HG02763 (cell line): ENCODE measurements at regions not wholly inside any gene's neighbourhood (a gene's known extent, or its start where the extent isn't known, plus 50 kb on each side); places are given as distances from the start of the nearest gene placed in this dataset.
"Not testable (repeated sequence)": the region's sequence is repeated elsewhere in the genome, so short reads cannot be mapped to it uniquely, and the experiment has no call there.

Experiments
- ATAC-seq: cut with Tn5 transposase; IDR thresholded peaks from one replicate; pipeline ENCODE4 v1.9.1; 2021; ENCODE audit warnings: mild to moderate bottlenecking, moderate library complexity; ENCODE audit not compliant: unreplicated experiment

DNA sequence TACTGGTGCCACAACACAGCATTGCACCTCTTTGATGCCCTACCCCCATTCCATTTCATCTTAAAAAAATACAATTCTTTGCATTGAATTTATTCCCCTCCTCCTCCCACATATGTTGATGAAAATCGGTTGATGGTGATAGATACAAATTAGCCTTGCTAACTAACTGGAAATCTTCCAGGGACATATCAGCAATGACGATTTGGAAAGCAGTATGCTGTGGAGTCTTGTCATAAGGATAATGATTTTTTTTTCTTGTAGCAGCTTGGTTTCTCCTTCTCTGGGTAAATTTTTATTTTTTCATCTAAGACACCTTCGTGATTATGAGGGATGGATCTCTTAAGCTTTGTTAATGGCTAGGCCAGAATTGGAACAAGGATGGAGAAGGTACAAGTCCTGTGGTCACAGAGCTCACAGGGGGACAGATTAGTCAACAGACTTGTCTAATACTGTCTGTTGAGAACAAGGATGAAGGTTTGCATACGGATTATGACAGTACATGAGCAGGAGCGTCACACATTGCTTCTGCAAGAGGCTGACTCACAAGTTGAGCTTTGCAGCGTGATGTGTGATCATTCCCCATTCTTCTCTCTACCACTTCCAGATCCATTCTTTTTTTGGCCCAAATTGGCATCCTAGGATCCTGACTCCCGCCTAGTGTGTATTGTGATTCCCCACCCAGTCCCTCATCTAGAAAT, 233.1 kb upstream of the FERMT1 start:
- ATAC-seq, result no peak

DNA sequence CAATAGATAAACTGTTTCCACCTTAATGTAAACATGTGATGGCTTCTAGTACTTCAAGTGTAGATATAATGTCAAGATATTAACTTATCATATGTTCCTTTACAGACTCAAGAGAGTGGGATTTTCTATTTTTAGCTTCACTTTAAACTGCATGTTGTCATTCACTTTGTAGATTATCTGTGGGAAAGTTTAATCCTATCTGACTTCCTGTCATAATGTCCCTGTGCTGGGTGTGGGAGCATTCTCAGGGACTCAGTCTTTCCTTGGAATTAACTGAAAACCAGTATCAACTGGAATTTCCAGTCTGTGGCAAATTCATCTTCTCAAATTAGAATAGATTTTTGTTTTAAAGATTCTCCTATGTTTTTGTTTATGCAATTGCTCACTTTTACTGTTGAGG, 226.1 kb upstream of the FERMT1 start:
- ATAC-seq, result no peak

DNA sequence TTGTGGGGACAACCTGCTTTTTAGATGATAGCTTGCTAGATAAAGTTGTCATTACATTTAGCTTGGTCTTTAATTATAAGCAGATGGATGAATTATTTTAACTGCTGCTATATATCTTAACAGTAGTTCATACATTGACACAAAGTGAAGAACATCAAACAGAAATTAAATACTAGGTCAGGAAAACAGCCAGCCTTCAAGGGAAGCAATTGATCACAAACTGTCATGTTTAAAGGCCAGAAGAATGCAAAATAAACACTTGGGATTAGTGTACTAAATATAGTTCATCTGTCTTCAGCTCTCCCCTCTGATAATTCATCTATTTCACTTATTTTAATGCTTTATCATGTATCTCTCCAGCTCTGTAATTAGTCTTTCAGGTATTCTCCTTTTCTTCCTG, 225.1 kb upstream of the FERMT1 start:
- no peak for ATAC-seq

DNA sequence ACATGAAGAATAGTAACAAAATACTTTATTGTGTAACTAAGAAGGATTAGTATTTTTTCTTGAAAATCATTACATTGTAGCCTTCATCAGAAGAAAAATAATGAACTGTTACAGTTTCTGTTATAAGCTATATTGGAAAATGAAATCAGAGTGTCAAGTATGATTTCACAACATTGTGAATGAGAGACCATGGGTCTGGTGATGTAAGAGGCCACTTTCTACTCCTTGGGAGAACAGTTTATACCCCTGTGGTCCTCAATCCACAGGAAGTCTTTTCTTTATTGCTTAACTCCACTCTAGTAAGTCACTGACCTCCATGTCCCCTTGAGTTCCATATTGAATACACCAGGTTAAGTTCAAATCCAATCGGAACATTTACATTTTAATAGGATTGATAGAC, 218.7 kb upstream of the FERMT1 start:
- ATAC-seq, result no peak

DNA sequence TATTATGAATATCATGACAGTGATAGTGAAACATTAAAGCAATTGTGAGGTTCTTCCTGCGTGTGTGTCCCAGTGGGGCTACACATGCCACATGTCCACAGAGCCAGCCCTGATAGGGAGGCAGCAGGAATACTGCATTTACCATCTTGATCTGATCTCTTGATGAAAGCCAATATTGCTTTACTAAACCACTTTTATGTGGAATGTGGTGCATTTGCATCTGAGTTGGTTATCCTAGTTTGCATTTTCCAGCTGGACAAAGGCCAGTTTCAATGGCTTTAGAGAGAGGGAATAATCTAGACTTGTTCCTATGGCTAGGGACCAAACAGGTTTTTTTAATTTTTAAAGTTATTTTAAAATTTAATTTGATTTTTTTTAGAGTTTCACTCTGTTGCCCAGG, 216.3 kb upstream of the FERMT1 start:
- no peak for ATAC-seq

DNA sequence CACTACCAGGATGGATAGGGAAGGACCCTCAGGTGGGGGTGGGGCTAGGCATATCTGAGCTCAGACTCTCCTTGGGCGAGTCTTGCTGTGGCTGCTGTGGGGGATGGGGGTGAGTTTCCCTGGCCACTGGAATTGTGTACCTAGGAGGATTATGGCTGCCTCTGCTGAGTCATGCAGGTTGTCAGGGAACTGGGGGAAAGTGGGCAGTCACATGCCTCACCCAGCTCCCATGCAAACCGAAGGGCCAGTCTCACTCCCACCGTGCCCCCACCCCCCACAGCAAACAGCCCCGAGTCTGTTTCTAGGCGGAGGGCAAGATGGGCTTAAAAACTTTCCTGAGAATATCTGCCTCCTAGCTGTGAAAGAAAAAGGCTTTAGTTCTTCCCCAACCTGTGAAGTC, 210.3 kb upstream of the FERMT1 start:
- no peak for ATAC-seq

DNA sequence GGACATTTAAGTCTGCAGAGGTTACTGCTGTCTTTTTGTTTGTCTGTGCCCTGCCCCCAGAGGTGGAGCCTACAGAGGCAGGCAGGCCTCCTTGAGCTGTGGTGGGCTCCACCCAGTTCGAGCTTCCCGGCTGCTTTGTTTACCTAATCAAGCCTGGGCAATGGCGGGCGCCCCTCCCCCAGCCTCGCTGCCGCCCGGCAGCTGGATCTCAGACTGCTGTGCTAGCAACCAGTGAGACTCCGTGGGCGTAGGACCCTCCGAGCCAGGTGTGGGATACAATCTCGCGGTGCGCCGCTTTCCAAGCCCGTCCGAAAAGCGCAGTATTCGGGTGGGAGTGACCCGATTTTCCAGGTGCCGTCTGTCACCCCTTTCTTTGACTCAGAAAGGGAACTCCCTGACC, 198.4 kb upstream of the FERMT1 start:
- ATAC-seq, result not testable (repeated sequence)

DNA sequence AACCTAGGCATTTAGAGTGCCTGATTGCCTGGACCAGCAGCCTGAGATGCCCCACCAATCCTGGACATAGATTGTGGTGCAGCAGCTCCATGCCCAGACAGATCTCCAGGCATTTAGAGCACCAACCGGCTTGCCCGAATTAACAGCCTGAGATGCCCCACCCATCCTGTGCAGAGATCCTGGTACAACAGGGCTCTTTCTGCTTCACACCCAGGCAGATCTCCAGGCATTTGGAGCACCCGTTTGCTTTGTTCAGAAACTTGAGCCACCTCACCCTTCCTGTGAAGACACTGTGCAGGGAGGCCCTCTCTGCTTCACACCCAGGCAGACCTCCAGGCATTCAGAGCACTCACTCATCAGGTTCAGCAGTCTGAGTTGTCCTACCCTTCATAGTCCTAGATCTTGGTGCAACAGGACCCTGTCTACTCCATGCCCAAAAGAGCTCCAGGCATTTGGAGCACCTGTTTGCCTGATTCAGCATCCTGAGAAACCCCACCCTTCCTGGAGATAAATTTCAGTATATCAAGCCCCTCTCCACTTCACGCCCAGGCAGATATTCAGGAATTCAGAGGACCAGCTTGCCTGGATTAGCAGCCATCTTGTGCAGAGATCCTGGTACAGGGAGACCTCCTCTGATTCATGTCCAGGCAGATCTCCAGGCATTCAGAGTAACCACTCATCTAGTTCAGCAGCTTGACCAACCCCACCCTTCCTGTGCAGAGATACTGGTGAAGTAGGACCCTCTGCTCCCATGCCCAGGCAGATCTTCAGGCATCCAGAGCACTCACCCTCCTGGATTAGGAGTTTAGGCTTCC, 189.2 kb upstream of the FERMT1 start:
- ATAC-seq, result no peak

DNA sequence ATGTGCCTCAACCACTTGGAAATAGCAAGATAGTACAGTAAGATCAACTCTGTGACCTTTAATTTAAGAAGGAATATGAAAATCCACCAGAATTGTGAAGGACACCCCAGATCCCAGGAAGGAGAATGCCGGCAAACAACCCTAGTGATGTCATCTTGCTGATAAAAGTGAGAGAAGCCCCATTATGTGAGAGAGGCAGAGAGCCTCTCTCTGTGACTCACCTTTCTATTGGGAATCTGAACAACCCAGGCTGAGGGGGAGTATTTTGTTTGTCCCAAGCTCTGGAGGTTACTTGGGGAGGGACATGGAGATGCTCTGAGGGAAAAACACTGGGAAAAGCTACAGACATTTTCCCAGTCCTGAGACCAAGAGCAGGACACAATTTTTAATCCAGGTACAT, 188.3 kb upstream of the FERMT1 start:
- no peak for ATAC-seq

DNA sequence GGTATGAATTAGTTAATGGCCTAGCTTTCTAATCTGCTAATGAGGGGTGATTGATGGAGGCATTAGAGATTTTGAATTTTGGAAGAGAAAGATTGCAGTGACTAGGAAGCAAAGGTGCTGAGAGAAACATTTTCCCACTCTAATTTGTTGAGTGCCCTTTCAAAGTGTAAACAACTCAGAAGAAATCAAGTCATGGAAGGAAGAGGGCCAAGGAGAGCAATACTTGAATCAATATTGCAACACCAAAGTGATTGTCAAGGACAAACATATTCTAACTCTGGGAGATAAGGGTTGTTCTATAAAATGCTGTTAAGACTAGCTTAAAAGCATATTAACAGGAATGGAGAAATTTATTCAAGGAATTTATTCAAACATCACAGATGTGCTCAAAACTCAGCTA, 182.7 kb upstream of the FERMT1 start:
- no peak for ATAC-seq

DNA sequence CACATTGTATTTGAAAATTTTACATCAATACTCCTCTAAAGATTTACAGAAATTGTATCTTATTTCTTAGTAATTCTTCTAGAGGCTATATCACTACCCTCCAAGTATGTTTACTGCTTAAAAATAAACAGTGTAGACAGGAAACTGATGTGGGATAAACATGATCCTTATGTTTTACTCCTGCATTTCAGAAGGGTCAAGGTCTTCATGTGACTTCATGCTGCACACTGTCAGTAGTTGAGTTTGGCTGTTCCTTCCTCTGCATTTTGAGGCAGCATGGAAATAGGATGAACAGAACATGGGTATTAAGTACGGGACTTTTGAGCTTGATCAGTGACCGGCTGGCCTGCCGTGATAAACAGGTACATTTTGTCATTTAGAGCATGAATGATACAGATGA, 179.2 kb upstream of the FERMT1 start:
- no peak for ATAC-seq

DNA sequence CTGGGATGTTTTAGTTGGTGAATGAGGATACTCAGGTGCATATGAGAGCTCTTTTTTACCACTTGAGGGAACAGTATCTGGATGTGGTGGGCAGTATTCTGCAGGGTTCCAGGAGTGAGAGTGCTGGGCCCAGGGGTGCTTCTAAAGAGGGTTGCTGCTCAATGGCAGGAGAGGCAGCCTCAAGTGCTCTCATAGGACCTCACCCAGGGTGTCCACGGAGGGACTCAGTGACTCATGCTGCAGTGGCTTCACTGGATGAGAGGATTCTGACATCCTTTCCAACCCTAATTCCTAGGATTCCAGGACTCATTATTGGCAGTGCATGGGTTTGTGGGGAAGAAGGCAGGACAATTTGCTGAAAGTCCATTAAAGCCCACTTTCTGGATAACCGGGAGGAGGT, 176.6 kb upstream of the FERMT1 start:
- no peak for ATAC-seq

DNA sequence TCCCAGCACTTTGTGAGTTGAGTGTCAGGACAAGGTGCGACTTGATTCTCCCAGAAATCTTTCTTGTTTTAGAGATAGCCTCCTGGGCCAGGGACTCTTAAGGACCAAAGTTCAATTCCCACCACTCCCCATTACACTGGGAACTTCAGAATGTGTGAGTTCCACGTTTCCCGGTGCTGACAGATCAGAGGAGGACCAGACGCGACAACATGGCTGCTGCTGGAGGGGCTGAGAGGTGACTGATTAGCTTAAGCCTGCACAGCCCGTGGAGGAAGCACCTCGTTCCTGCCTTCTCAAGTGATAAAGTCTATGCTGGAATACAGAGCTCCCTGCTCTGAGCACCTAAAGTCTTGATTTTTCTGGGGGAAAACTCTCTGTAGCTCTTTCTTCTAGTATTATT, 175.2 kb upstream of the FERMT1 start:
- ATAC-seq, result no peak

DNA sequence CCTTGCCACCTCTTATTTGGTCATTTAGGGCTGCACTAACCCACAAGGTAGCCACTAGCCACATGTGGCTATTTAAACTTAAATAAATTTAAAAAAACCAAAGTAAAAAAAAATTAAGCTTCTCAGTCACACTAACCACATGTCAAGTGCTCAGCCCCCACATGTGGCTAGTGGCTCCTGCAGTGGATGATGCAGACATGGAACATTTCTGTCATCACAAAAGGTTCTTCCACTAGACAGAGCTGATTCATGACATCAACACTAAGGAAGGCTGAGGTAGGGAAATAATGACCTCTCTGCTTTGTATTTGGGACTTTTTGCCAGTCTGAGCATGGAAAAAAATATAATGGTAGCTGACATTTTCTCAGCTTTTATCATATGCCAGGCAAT, 173.0 kb upstream of the FERMT1 start:
- ATAC-seq, result no peak

DNA sequence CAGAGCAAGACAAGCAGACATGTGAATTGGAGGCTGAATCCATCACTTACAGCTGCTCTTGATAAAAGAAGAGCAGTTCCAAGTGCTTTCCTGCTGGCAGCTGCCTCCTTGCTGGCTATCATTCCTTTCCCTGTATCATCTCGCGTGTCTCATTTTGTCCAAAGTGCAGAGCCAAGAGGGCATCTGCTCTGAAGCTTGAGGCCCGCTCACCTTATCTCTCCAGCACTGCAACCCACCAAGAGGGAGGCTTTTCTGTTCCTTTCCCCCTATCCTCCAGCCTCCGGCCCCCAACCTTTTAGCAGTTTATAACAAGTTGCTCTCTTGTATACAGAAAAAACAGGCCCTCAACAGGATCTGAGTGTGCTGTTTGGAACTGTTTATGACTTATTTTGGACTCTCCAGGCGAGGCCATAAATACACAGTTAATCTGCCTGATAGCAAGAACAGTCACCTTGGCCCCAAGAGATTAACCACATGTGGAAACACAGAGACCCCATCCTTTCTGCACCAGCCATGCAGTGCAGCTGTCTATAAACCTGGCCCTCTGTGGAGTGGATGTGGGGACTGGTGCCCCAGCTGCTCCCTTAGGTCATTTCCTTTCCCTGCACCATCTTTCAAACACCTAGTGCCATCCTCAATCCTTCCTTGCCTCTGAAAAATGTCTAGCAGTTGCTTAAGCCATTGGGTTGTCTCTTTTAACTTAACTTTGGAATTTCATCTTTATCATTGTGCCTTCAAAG, 172.5 kb upstream of the FERMT1 start:
- ATAC-seq, result no peak

DNA sequence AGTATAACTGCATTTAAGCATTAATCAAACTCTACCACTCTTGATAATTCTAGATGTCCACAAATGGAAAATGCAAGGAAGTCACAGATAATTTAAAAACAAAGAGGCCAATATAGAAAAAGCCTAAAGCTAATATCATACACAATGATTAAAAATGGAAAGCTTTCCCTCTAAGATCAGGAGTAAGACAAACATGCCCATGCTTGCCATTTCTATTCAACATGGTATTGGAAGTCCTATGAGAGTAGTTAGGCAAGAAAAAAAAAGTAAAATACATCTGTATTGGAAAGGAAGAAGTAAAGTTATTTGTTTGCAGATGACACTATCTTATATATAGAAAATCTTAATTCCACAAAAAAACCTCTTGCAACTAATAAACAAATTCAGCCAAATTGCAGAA, 164.6 kb upstream of the FERMT1 start:
- ATAC-seq, result no peak

DNA sequence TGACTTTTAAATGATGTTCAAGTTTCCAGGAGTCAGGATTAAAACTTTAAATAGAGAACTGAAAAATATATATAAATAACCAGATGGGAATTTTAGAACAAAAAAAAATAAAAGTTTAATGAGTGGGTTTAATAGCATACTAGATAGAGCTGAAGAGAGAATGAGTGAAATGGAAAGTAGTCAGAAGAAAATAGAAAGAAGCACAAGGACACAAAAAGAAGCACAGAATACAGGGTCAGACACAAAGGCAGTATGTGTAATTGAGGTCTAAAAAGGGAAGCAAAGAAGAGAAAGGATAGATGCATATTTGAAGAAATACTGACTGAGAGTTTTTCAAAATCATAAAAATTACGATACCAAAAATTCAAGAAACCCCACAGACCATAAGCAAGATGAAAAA, 159.8 kb upstream of the FERMT1 start:
- ATAC-seq, result no peak

DNA sequence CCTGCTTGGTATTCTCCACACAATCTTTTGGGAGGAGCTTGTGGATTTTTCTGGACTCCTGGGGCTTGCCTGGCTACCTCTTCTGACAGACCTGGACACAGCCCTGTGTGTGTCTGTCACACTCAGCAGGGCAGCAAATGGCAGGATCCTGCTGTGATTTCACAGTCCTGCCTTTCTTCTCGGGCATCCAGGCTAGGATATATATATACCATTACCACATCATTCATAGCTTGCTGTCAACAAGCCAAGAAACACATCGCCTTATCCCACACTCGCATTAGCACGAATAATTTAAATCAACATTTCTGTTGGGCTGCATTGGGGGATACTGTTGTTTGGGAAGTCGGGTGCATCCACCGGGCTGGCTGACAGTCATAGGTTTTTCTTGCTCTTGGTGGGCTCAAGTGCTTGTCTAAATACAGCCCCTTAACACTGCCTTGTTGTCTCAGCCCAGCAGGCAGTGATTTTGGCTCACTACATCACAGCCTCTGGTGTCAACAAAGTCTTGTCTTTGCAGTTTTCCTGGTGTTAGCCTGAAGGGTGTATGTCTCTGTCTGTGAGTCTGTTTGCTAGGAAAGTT, 154.9 kb upstream of the FERMT1 start:
- no peak for ATAC-seq

DNA sequence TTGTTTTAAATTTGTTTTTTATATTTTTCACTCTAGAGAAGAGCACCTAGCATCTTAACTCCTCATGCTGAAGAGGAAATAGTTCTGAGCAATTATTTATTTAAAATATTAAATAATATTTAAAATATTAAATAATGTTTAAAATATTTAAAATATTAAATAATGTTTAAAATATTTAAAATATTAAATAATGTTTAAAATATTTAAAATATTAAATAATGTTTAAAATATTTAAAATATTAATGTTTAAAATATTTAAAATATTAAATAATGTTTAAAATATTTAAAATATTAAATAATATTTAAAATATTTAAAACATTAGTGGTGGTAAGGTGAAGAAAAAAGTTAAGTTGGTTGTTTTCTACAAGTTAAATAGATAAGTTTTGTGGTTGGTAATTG, 147.6 kb upstream of the FERMT1 start:
- ATAC-seq, result not testable (repeated sequence)

DNA sequence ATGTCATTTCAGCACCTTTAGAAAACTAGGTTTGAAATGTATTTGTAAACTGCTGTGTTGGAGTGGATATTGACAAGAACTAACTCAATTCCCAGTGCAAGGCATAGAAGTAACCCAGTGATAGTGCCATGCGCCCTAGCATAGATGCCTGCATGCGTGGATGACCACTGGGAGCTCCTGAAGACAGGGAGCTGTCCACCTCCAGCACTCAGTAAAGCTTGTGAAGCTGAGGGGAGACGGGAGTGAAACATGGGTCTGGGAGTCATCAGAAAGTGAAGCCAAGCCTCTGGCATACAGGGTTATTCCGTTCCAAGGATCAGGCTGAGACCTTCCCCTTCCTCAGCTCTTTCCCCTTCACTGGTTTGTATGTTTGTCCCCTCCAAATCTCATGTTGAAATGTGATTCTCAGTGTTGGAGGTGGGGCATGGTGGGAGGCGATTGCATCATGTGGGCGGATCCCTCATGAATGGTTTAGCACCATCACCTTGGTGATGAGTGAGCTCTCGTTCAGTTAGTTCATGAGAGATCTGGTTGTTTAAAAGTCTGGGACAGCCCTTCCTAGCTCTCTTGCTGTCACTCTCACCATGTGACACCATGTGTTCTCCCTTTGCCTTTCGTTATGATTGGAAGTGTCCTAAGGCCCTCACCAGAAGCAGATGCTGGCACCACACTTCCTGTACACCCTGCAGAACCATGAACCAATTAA, 146.5 kb upstream of the FERMT1 start:
- no peak for ATAC-seq
